Medulla oblongata (tissue), 1 donor: ENCODE measurements at regions not wholly inside any gene's neighbourhood (a gene's known extent, or its start where the extent isn't known, plus 50 kb on each side); places are given as distances from the start of the nearest gene placed in this dataset.

Source experiments
- DNase-seq: peaks from one replicate; pipeline ENCODE4 v3.0.0-alpha.2; 2015; ENCODE audit errors: extremely low spot score

- DNase-seq = no peak
These were observed 189.5 kb downstream of the BMP7 start for GRCh38 chr20:57076951-57077350.

- DNase-seq = no peak
These were observed 188.3 kb downstream of the BMP7 start for GRCh38 chr20:57078116-57078515.

GRCh38 chr20:57079031-57080005, 187.1 kb downstream of the BMP7 start:
- DNase-seq = no peak

- peak; percentile 77 for DNase-seq
These were observed 185.6 kb downstream of the BMP7 start for GRCh38 chr20:57080796-57081195.

- no peak for DNase-seq
These were observed 184.0 kb downstream of the BMP7 start for GRCh38 chr20:57082357-57082945.

GRCh38 chr20:57083072-57083471, 183.4 kb downstream of the BMP7 start:
- no peak for DNase-seq

GRCh38 chr20:57086066-57086465, 180.4 kb downstream of the BMP7 start:
- no peak for DNase-seq

- DNase-seq = no peak
These were observed 179.3 kb downstream of the BMP7 start for GRCh38 chr20:57087102-57087501.

- no peak for DNase-seq
These were observed 178.7 kb downstream of the BMP7 start for GRCh38 chr20:57087705-57088104.

GRCh38 chr20:57088436-57088835, 178.0 kb downstream of the BMP7 start:
- no peak for DNase-seq

- DNase-seq = peak; percentile 78
These were observed 176.7 kb downstream of the BMP7 start for GRCh38 chr20:57089699-57090144.

GRCh38 chr20:57090590-57091560, 175.6 kb downstream of the BMP7 start:
- DNase-seq = no peak

GRCh38 chr20:57091748-57092111, 174.7 kb downstream of the BMP7 start:
- no peak for DNase-seq

- peak; percentile 82 for DNase-seq
These were observed 174.1 kb downstream of the BMP7 start for GRCh38 chr20:57092112-57092899.

GRCh38 chr20:57092900-57093530, 173.4 kb downstream of the BMP7 start:
- DNase-seq = no peak

- DNase-seq = no peak
These were observed 172.7 kb downstream of the BMP7 start for GRCh38 chr20:57093766-57094165.

- DNase-seq = no peak
These were observed 172.1 kb downstream of the BMP7 start for GRCh38 chr20:57094252-57094891.

GRCh38 chr20:57094991-57095390, 171.4 kb downstream of the BMP7 start:
- no peak for DNase-seq

- no peak for DNase-seq
These were observed 171.0 kb downstream of the BMP7 start for GRCh38 chr20:57095426-57095825.
